C4-2B (cell line): ENCODE measurements at regions not wholly inside any gene's neighbourhood (a gene's known extent, or its start where the extent isn't known, plus 50 kb on each side); places are given as distances from the start of the nearest gene placed in this dataset.

Source experiments
- ZFX ChIP-seq: fragments of 450-650 bp; IDR thresholded peaks from 2 replicates; pipeline ENCODE4 v1.6.1; 2017
- TF ChIP-seq, protein P1 (sequence below): fragments of 450-650 bp; conservative IDR thresholded peaks from 2 replicates; pipeline ENCODE4 v1.5.1; 2017; ENCODE audit warnings: mild to moderate bottlenecking

DNA sequence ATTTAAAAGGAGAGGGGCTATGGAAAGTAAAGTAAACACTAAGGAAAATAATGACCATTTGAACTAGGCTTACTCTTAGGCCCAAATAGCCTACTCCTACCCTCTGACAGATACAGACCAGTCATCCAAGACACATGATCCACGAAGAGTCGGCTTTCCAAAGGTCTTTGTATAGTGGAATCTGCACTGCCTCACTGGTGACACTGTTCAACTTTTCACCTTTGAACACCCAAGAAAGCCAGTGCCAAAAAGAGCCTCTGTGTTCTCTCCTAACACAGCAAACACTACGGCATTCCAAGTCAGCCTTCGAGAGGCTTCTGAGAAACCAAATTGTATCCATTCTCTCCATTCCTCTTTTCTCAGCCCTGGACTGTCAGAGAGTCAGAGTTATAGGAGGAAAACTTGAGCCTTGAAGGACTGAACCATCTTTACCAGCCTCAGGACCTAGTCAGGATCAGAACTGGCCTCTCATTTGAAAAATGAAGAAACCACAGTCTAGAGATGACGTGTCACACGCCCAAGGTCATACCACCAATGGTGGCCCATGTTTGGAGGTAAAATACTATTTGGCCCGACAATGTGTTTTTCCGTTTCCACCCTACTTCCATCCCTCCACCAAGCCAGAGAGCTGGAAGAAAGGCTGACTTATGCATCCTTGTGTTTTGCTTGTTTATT is 267.4 kb upstream of the ACVR2A start:
- no peak for TF ChIP-seq ZFX
- TF ChIP-seq, protein P1, sequence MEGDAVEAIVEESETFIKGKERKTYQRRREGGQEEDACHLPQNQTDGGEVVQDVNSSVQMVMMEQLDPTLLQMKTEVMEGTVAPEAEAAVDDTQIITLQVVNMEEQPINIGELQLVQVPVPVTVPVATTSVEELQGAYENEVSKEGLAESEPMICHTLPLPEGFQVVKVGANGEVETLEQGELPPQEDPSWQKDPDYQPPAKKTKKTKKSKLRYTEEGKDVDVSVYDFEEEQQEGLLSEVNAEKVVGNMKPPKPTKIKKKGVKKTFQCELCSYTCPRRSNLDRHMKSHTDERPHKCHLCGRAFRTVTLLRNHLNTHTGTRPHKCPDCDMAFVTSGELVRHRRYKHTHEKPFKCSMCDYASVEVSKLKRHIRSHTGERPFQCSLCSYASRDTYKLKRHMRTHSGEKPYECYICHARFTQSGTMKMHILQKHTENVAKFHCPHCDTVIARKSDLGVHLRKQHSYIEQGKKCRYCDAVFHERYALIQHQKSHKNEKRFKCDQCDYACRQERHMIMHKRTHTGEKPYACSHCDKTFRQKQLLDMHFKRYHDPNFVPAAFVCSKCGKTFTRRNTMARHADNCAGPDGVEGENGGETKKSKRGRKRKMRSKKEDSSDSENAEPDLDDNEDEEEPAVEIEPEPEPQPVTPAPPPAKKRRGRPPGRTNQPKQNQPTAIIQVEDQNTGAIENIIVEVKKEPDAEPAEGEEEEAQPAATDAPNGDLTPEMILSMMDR = no peak
